HG03571 (cell line): ENCODE measurements at regions not wholly inside any gene's neighbourhood (a gene's known extent, or its start where the extent isn't known, plus 50 kb on each side); places are given as distances from the start of the nearest gene placed in this dataset.
"Not testable (repeated sequence)": the region's sequence is repeated elsewhere in the genome, so short reads cannot be mapped to it uniquely, and the experiment has no call there.

Source experiments
- ATAC-seq: cut with Tn5 transposase; IDR thresholded peaks from one replicate; pipeline ENCODE4 v1.9.1; 2021; ENCODE audit not compliant: unreplicated experiment

- peak; percentile 43 for ATAC-seq
Observed at GRCh38 chr9:78707080-78707479, 410.2 kb downstream of the PSAT1 start.

DNA sequence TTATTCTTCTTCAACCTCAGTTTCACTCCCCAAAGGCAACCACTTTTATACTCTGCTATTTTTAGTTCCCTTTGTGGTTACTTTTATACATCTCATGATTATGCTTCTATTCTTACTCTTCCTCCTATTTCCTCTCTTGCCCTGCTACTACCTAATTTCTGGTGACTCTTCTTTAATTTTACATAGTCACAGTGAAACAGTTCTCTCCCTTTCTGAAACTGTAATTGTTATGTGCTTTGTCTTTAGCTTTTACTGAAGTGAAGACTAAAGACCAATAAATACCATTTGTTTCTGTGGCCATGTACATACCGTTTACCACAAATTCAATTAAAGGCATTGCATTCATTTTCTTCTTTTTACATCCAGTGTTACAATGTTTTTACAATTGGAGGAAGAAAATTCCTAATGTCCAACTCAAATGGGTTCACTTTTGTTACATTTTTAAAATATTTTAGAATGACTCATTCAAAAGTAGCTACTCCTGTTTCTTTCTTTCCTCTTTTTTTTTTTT, 410.6 kb downstream of the PSAT1 start:
- peak; percentile 95 for ATAC-seq

DNA sequence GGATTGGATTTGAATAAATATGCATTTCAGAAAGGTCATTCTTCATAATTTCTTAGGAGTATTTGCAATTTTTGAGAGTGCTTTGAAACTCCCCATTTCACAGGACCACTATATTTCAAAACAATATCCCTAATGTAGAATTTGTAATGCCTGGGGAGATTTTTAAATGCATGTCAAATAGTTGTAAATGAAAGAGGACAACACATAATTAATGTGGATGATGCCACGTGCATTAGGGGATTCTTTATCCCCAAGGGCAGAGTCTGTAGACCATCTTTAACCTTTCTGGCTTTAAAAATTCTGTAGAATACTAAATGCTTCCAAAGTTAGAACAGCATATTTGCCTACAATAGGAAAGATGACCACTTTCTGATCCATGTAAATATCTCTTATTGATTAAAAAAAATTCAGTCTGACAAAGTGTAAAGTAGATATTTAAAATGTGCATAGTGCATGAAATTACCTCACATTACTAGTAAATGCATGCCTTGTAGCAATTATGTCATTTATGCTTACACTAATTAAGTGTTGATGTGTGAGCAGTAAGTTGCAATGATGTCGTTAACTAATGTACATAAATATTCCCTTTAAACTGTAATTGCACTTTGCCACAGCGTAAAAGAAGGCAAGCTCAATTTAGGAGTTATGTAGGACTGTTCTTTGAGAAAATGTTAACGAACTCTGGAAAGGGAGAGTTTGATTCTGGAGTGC, 416.1 kb downstream of the PSAT1 start:
- no peak for ATAC-seq

- no peak for ATAC-seq
Observed at GRCh38 chr9:78713614-78714405, 416.9 kb downstream of the PSAT1 start.

- ATAC-seq = no peak
Observed at GRCh38 chr9:78714576-78714975, 417.7 kb downstream of the PSAT1 start.

- not testable (repeated sequence) for ATAC-seq
Observed at GRCh38 chr9:78719029-78719428, 422.1 kb downstream of the PSAT1 start.

DNA sequence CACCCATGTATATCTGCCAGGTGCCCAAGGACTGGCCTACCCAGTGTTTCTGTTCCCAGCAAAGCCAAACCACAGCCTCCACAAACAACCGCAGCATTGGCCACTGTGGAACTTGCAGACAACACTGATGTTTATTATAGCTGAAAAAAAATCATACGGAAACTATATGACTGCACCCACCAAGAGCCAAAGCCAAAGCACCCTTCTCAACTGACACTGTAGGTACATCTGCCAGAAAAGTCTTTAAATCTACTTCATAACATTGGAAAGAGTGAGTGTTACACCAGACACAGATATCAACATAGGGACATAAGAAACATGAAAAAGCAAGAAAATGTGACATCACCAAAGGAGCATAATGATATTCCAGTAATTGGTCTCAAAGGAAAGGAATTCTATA, 428.0 kb downstream of the PSAT1 start:
- ATAC-seq = no peak

- ATAC-seq = no peak
Observed at GRCh38 chr9:78725503-78725902, 428.6 kb downstream of the PSAT1 start.

- no peak for ATAC-seq
Observed at GRCh38 chr9:78745331-78745730, 448.4 kb downstream of the PSAT1 start.

DNA sequence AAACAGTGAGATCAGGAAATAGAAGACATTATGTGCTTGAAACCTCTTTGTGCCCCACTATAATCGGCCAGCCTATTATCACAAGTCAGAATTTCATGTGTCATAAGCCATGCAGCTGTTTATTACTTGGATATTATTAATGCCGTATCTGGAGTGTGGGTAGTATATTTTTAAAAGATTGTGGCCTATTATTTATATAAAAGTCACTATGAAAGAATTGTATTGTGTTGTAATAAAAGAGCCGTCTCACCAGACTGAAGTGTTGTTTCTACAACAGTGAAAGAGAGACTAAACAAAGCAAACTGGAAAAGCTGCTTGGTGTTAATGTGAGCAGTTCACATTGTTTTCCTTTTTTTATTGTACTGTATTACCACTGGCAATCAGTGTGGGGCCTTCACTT, 449.1 kb downstream of the PSAT1 start:
- no peak for ATAC-seq

GRCh38 chr9:78753039-78753438, 456.1 kb downstream of the PSAT1 start:
- no peak for ATAC-seq

DNA sequence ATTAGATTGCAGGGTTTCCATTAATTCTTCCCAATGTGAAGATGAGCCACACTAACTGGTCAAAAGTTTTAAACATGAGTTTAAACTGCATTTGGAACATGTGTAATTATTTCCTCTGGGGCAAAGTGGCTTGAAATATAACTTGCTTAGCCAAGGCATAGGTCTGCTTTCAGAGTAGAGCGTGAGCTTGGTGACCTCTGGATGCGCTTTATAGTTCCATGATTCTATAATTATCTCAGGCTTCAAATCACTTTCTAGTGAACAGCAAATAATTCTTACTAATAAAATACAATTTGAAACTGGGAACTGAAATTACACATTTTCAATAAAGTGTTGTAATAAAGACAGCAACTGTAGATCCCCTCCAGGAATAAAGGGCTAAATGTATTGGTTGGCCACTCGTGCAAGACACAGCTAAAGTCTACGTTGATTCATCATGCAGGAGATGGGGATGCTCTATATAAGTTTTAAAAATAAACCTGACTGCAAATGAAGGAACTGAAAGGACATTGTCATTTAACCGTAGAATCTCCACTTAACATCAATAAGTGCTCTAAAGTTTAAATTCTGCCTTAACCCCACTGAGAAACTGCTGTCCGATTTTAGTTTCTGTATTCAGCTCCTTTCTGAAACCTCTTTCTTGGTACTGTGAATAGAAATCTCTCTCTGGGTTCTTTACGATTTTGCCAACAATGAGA, 460.0 kb downstream of the PSAT1 start:
- ATAC-seq = peak; percentile 81

DNA sequence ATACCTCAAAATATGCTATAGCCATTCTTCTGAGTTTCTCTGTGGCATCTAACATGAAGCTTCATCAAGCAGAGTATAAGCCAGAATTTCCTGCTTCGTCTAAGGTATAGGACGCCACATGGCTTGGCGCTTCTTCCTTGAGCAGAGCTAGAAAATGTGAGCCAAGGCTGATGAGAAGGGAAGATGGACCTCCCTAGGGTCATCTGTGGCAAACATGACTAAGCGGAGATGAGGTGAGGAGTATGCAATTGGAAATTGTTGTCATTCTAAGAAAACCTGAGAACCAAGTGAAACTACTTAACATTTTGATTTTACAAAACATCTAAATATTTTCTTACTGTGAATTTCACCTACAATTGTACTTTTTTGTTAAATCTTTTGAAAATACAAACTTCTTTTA, 466.5 kb downstream of the PSAT1 start:
- no peak for ATAC-seq

DNA sequence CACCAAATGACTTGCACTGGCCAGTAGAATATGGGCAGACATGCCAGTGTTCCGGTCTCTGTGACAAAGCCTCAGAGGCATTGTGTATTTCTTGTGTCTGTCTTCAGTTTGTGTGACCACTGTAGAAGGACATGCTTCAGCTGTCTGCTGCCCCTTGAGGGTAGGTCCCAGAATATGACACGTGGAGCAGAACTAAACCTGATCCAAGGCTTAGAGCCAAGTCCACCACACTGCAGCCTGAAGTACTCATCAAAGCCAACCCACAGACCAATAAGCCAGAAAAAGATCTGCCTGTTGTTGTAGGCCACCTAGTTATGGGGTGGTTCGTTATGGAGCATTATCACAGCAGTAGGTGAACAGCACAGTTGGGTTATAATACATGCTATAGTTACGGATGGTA, 468.9 kb downstream of the PSAT1 start:
- ATAC-seq = no peak

DNA sequence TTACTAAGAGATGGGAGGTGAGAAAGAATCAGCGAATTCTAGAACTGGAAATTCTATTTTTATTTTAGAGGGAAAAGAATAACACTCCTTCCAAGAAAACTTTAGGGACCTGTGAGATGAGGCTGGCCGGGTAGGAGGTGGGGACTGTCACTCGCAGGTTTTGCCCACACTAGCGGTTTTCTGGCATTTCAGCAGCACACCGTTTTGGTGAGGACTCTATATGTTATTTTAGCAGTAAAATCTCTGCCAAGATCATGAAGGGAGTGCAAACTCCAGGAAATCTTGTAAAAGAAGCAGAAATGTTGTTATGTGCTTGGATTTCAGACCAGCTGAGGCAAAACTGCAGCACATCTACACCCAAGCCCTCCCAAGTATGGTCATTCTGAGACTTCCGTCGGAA, 470.6 kb downstream of the PSAT1 start:
- no peak for ATAC-seq

DNA sequence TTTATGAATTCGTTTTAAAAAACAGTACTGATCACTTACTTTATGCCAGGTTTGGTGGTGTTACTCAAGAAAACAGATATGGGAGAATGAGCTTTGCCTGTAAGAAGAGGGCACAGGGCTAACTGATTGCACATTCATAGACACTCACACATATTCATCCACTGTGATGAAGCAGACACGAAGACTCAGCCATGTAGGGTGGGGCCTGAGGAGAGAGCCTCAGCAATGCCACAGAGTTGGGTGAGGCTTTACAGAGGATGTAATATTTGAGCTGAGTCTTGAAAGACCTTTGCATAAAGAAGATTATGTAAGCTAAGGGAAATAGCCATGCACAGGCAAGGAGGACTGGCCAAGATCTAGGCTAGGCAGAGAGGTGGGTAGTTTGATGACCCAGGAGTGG, 472.8 kb downstream of the PSAT1 start:
- no peak for ATAC-seq

- no peak for ATAC-seq
Observed at GRCh38 chr9:78775211-78775610, 478.3 kb downstream of the PSAT1 start.

DNA sequence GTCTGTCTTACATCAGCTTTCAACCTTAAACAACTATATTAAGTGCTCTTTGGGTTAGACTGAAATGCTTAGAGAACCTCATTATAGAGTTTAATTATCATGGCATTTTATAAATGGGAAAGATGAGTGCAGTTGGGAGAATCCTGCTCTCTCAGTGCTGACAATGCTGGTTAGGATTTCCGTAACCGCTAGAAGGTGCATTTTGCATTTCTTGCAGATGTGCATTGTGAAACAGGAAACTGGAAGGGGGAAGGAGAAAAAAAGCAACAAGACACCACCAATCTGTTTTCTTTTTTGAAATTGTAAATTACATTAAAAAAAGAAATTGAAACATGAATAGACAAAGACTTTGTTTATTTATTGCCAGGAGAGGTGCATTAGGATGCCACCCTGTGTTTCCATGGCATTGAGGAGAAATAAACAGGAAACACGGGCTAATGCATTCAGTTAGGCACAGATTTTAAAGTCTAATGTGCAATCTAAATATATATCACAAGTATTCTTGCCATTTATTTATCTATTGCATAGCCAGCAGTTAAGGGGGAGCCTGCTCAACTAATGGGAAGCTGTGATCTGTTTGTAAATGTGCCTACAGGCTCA, 478.9 kb downstream of the PSAT1 start:
- ATAC-seq = no peak

GRCh38 chr9:78777747-78778146, 480.8 kb downstream of the PSAT1 start:
- ATAC-seq = no peak

- ATAC-seq = no peak
Observed at GRCh38 chr9:78778318-78778717, 481.4 kb downstream of the PSAT1 start.

GRCh38 chr9:78778861-78779374, 482.0 kb downstream of the PSAT1 start:
- ATAC-seq = no peak
